Progenitor cell of endocrine pancreas (in vitro differentiated cells): ENCODE measurements at regions not wholly inside any gene's neighbourhood (a gene's known extent, or its start where the extent isn't known, plus 50 kb on each side); places are given as distances from the start of the nearest gene placed in this dataset.

Experiments
- DNase-seq: peaks from one replicate; pipeline ENCODE4 v3.0.0; 2021; ENCODE audit warnings: low spot score; ENCODE audit not compliant: unreplicated experiment
- H3K27ac Mint-ChIP-seq: 2 replicates; pipeline ENCODE4 v1.8.0; 2021; ENCODE audit warnings: mild to moderate bottlenecking, moderate library complexity, mixed read lengths
- H3K27me3 Mint-ChIP-seq: 2 replicates; pipeline ENCODE4 v1.8.0; 2021; ENCODE audit warnings: mixed read lengths
- H3K36me3 Mint-ChIP-seq: 2 replicates; pipeline ENCODE4 v1.8.0; 2022; ENCODE audit warnings: mixed read lengths; ENCODE audit not compliant: insufficient read depth
- H3K4me1 Mint-ChIP-seq: 2 replicates; pipeline ENCODE4 v1.8.0; 2021; ENCODE audit warnings: low read depth, mixed read lengths
- H3K4me3 Mint-ChIP-seq: 2 replicates; pipeline ENCODE4 v1.8.0; 2021; ENCODE audit warnings: low read depth, mild to moderate bottlenecking, moderate library complexity, mixed read lengths
- H3K9me3 Mint-ChIP-seq: 2 replicates; pipeline ENCODE4 v1.8.0; 2021; ENCODE audit warnings: low read depth, mixed read lengths
- TF ChIP-seq, protein P1 (sequence below): fragments of 200-600 bp; sonication (generic); IDR thresholded peaks from one replicate; pipeline ENCODE4 v1.5.0; 2021; ENCODE audit warnings: antibody characterized with exemption, mild to moderate bottlenecking; ENCODE audit not compliant: unreplicated experiment

GRCh38 chr10:78905015-78905956, 163.5 kb upstream of the ZMIZ1 start:
- Mint-ChIP-seq H3K36me3 (no peaks in the 10 kb centered on the region), H3K9me3 (no peaks in the 10 kb centered on the region), H3K4me3 (no peak overlapping the region), H3K27me3 (peaks cover 21% of the 10 kb centered on the region), H3K4me1 (peaks cover 12% of the 10 kb centered on the region), H3K27ac (no peak overlapping the region)
- TF ChIP-seq, protein P1, sequence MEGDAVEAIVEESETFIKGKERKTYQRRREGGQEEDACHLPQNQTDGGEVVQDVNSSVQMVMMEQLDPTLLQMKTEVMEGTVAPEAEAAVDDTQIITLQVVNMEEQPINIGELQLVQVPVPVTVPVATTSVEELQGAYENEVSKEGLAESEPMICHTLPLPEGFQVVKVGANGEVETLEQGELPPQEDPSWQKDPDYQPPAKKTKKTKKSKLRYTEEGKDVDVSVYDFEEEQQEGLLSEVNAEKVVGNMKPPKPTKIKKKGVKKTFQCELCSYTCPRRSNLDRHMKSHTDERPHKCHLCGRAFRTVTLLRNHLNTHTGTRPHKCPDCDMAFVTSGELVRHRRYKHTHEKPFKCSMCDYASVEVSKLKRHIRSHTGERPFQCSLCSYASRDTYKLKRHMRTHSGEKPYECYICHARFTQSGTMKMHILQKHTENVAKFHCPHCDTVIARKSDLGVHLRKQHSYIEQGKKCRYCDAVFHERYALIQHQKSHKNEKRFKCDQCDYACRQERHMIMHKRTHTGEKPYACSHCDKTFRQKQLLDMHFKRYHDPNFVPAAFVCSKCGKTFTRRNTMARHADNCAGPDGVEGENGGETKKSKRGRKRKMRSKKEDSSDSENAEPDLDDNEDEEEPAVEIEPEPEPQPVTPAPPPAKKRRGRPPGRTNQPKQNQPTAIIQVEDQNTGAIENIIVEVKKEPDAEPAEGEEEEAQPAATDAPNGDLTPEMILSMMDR: no peak
- DNase-seq: no peak

GRCh38 chr10:78905957-78906308, 162.8 kb upstream of the ZMIZ1 start:
- Mint-ChIP-seq H3K27me3 (peaks cover 26% of the 10 kb centered on the region), H3K27ac (no peak overlapping the region), H3K36me3 (no peaks in the 10 kb centered on the region), H3K4me3 (no peak overlapping the region), H3K9me3 (no peaks in the 10 kb centered on the region), H3K4me1 (peaks cover 12% of the 10 kb centered on the region)
- TF ChIP-seq, protein P1: no peak
- DNase-seq: no peak

DNA sequence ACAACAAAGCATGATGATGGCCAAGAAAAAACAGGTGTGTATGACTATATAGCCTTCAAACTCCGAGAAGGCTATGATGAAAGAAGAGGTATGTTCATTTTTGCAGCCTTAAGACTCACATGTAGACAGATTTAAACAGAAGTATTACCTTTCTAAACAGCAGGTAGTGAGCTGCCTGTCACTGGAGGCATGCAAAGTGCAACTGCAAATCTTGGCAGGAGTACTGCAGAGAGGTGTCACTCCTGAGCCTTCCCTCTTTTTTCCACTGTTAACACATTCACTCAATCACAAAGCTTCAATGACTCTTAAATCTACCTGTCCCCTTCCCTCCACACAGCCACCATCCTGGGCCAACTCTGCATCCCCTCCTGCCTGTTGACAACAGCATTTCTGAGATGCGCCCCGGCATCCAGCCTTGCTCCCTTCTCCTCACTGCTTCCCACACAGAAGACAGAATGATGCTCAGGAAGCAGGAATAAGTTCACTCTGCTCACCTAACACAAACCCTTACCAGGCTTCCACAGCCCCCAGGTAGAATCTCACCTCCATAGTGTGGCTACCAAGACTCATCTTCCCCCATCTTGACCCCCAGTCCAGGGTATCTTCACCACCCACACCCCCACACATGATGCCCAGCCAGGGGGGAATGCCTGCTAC, 161.9 kb upstream of the ZMIZ1 start:
- TF ChIP-seq, protein P1: no peak
- H3K4me3 Mint-ChIP-seq: no peak overlapping the region
- peaks cover 32% of the 10 kb centered on the region for H3K27me3 Mint-ChIP-seq
- no peak overlapping the region for H3K27ac Mint-ChIP-seq
- no peak for DNase-seq
- H3K36me3 Mint-ChIP-seq: no peaks in the 10 kb centered on the region
- H3K4me1 Mint-ChIP-seq: peaks cover 12% of the 10 kb centered on the region
- H3K9me3 Mint-ChIP-seq: no peaks in the 10 kb centered on the region

DNA sequence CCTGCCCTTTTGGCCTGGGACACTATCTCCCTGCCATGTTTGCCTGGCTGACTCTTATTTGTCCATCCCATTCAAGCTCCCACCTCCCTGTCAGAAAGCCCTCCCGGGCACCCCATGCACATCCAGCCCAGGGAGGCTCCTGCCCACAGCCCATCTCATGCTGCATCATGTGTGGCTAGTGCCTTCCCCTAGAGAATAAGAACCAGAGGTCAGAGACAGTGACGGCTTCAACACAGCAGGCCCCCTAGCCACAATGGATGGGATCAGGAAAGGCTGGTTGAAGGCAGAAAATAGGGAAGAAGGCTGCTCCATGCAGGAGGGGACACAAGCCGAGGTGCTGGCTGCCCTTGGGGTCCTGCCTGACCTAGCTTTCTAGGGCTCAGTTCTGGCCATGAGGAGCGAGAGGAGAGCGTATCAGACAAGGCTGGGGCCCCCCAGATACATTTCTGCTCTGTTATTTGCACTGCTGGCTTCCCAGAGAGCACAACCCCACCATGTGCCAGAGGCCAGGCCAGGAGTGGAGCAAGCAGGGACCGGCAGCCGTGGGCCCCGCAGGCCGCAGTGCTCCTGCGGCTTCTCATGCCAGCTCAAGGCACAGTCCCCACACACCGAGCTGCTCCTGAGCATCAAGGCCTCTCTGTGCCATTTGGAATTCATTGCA, 161.1 kb upstream of the ZMIZ1 start:
- TF ChIP-seq, protein P1: no peak
- Mint-ChIP-seq H3K27me3 (peaks cover 36% of the 10 kb centered on the region), H3K4me3 (no peak overlapping the region), H3K36me3 (no peaks in the 10 kb centered on the region), H3K9me3 (no peaks in the 10 kb centered on the region), H3K27ac (peak overlapping the region; percentile 64), H3K4me1 (peaks cover 12% of the 10 kb centered on the region)
- DNase-seq: no peak

DNA sequence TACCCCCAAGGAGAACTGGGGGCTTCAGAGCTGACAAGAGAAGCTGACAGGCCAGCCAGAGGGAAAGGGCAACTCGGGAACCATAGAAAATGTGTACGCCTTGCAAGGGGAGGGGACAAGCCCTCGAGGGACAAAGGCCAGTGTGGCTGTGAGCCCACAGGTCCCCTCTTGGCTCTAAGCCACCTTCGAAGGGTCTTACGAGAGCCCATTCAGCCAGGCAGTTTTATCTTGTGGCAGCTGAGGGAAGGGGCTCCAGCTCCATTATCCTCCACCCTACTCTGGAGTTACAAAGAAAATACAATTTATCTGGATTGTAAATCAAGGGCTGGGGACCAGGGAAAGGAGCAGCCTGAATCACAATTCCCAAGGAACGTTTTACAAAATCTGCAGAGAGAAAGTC, 159.5 kb upstream of the ZMIZ1 start:
- H3K36me3 Mint-ChIP-seq: no peaks in the 10 kb centered on the region
- H3K4me1 Mint-ChIP-seq: peaks cover 12% of the 10 kb centered on the region
- no peaks in the 10 kb centered on the region for H3K9me3 Mint-ChIP-seq
- no peak overlapping the region for H3K4me3 Mint-ChIP-seq
- no peak for DNase-seq
- TF ChIP-seq, protein P1: no peak
- no peak overlapping the region for H3K27ac Mint-ChIP-seq
- peaks cover 38% of the 10 kb centered on the region for H3K27me3 Mint-ChIP-seq
